22Rv1 (cell line): ENCODE measurements at regions not wholly inside any gene's neighbourhood (a gene's known extent, or its start where the extent isn't known, plus 50 kb on each side); places are given as distances from the start of the nearest gene placed in this dataset.

Source experiments
- ZFX ChIP-seq: fragments of 450-650 bp; IDR thresholded peaks from 2 replicates; pipeline ENCODE4 v1.6.1; 2017; ENCODE audit warnings: antibody characterized with exemption, borderline replicate concordance
- TF ChIP-seq, protein P1 (sequence below): fragments of 450-650 bp; IDR thresholded peaks from 2 replicates; pipeline ENCODE4 v1.5.1; 2017; ENCODE audit warnings: mild to moderate bottlenecking

GRCh38 chr7:57642730-57643129 is 192.8 kb downstream of the ZNF716 start:
- TF ChIP-seq ZFX: no peak
- TF ChIP-seq, protein P1, sequence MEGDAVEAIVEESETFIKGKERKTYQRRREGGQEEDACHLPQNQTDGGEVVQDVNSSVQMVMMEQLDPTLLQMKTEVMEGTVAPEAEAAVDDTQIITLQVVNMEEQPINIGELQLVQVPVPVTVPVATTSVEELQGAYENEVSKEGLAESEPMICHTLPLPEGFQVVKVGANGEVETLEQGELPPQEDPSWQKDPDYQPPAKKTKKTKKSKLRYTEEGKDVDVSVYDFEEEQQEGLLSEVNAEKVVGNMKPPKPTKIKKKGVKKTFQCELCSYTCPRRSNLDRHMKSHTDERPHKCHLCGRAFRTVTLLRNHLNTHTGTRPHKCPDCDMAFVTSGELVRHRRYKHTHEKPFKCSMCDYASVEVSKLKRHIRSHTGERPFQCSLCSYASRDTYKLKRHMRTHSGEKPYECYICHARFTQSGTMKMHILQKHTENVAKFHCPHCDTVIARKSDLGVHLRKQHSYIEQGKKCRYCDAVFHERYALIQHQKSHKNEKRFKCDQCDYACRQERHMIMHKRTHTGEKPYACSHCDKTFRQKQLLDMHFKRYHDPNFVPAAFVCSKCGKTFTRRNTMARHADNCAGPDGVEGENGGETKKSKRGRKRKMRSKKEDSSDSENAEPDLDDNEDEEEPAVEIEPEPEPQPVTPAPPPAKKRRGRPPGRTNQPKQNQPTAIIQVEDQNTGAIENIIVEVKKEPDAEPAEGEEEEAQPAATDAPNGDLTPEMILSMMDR: no peak
